ENCODE measurements at regions not wholly inside any gene's neighbourhood (a gene's known extent, or its start where the extent isn't known, plus 50 kb on each side); places are given as distances from the start of the nearest gene placed in this dataset.

- Histone ChIP-seq H3K4me3 (ENCODE audit: low read length in 2 of 2) (no peak overlapping the region), H3K9me3 (replicated peaks in 1 of 2; ENCODE audit: control insufficient read depth in 2 of 2, insufficient read depth in 1 of 2, low read depth in 1 of 2, low read length in 2 of 2) (no peaks in the 10 kb centered on the region), H3K14ac (ENCODE audit: low read length) (no peak overlapping the region), H3K4me1 (ENCODE audit: control insufficient read depth in 2 of 2, insufficient read depth in 1 of 2, low read depth in 1 of 2, low read length in 2 of 2) (peaks cover 0 to 8% of the 10 kb centered on the region in 2 donors), H2BK12ac (ENCODE audit: low read length) (no peak overlapping the region), H2BK120ac (ENCODE audit: low read depth, low read length) (no peak overlapping the region), H3K23ac (ENCODE audit: low read depth, low read length, poor library complexity) (no peak overlapping the region), H3K4ac (ENCODE audit: low read length) (no peak overlapping the region), H3K36me3 (replicated peaks in 1 of 2; ENCODE audit: control insufficient read depth in 2 of 2, insufficient read depth in 2 of 2, low read length in 2 of 2) (no peaks in the 10 kb centered on the region), H3K79me1 (ENCODE audit: low read depth, low read length) (no peaks in the 10 kb centered on the region), H2BK15ac (ENCODE audit: low read length) (no peak overlapping the region), H3K4me2 (ENCODE audit: insufficient read depth, low read length, poor library complexity, severe bottlenecking) (no peak overlapping the region), H2AK5ac (ENCODE audit: low read depth, low read length) (no peak overlapping the region), H3K27ac (replicated peaks; ENCODE audit: low read length) (no peak overlapping the region), H3K27me3 (ENCODE audit: control insufficient read depth in 3 of 3, insufficient read depth in 3 of 3, low read depth in 1 of 3, low read length in 3 of 3) (peaks cover 0 to 82% (median 0%) of the 10 kb centered on the region in 3 experiments), H2AFZ (ENCODE audit: low read length) (no peak overlapping the region), H3K9ac (ENCODE audit: low read depth, low read length, poor library complexity) (no peak overlapping the region), H2BK5ac (ENCODE audit: low read length) (no peak overlapping the region), H4K8ac (ENCODE audit: low read depth, low read length) (no peak overlapping the region), H3K18ac (ENCODE audit: low read length) (no peak overlapping the region), H4K91ac (ENCODE audit: low read depth, low read length, poor library complexity) (no peak overlapping the region)
- 100% methylated on average over 1 of the region's 2 CpGs; no CpG with 5 or more reads in 1 of the 2 donors for WGBS, 2 donors (ENCODE audit: extremely low coverage in 2 of 2, insufficient read length in 2 of 2, insufficient replicate concordance in 1 of 2)
- no peak for DNase-seq (ENCODE audit: low spot score)
Observed at GRCh38 chr11:20248871-20249270, 88.6 kb upstream of the DBX1 start.

- DNase-seq (ENCODE audit: low spot score): no peak
- H2AK5ac ChIP-seq (ENCODE audit: low read depth, low read length): no peak overlapping the region
- no peaks in the 10 kb centered on the region for H3K79me1 ChIP-seq (ENCODE audit: low read depth, low read length)
- H3K4me1 ChIP-seq (ENCODE audit: control insufficient read depth in 2 of 2, insufficient read depth in 1 of 2, low read depth in 1 of 2, low read length in 2 of 2): peaks cover 0 to 8% of the 10 kb centered on the region in 2 donors
- no peak overlapping the region for H3K9ac ChIP-seq (ENCODE audit: low read depth, low read length, poor library complexity)
- no peak overlapping the region for H2BK15ac ChIP-seq (ENCODE audit: low read length)
- peaks cover 0 to 75% (median 0%) of the 10 kb centered on the region in 3 experiments for H3K27me3 ChIP-seq (ENCODE audit: control insufficient read depth in 3 of 3, insufficient read depth in 3 of 3, low read depth in 1 of 3, low read length in 3 of 3)
- no peak overlapping the region for H4K91ac ChIP-seq (ENCODE audit: low read depth, low read length, poor library complexity)
- H3K23ac ChIP-seq (ENCODE audit: low read depth, low read length, poor library complexity): no peak overlapping the region
- no peak overlapping the region for H2BK5ac ChIP-seq (ENCODE audit: low read length)
- no peaks in the 10 kb centered on the region for H3K9me3 ChIP-seq (replicated peaks in 1 of 2; ENCODE audit: control insufficient read depth in 2 of 2, insufficient read depth in 1 of 2, low read depth in 1 of 2, low read length in 2 of 2)
- H3K4me2 ChIP-seq (ENCODE audit: insufficient read depth, low read length, poor library complexity, severe bottlenecking): no peak overlapping the region
- no peak overlapping the region for H2BK120ac ChIP-seq (ENCODE audit: low read depth, low read length)
- no peak overlapping the region for H3K18ac ChIP-seq (ENCODE audit: low read length)
- H4K8ac ChIP-seq (ENCODE audit: low read depth, low read length): no peak overlapping the region
- H3K4ac ChIP-seq (ENCODE audit: low read length): no peak overlapping the region
- WGBS, 2 donors (ENCODE audit: extremely low coverage in 2 of 2, insufficient read length in 2 of 2, insufficient replicate concordance in 1 of 2): no CpG with 5 or more reads among the region's 6 CpGs
- H2BK12ac ChIP-seq (ENCODE audit: low read length): no peak overlapping the region
- H3K36me3 ChIP-seq (replicated peaks in 1 of 2; ENCODE audit: control insufficient read depth in 2 of 2, insufficient read depth in 2 of 2, low read length in 2 of 2): no peaks in the 10 kb centered on the region
- no peak overlapping the region for H3K27ac ChIP-seq (replicated peaks; ENCODE audit: low read length)
- H3K4me3 ChIP-seq (ENCODE audit: low read length in 2 of 2): no peak overlapping the region
- H2AFZ ChIP-seq (ENCODE audit: low read length): no peak overlapping the region
- H3K14ac ChIP-seq (ENCODE audit: low read length): no peak overlapping the region
Observed at GRCh38 chr11:20248121-20248772, 88.0 kb upstream of the DBX1 start.

GRCh38 chr11:20247591-20248007 is 87.3 kb upstream of the DBX1 start:
- Histone ChIP-seq H2BK120ac (ENCODE audit: low read depth, low read length) (no peak overlapping the region), H3K14ac (ENCODE audit: low read length) (no peak overlapping the region), H3K18ac (ENCODE audit: low read length) (no peak overlapping the region), H3K9me3 (replicated peaks in 1 of 2; ENCODE audit: control insufficient read depth in 2 of 2, insufficient read depth in 1 of 2, low read depth in 1 of 2, low read length in 2 of 2) (peaks cover 0 to 3% of the 10 kb centered on the region in 2 donors), H3K23ac (ENCODE audit: low read depth, low read length, poor library complexity) (no peak overlapping the region), H2BK15ac (ENCODE audit: low read length) (no peak overlapping the region), H2AK5ac (ENCODE audit: low read depth, low read length) (no peak overlapping the region), H2BK12ac (ENCODE audit: low read length) (no peak overlapping the region), H4K91ac (ENCODE audit: low read depth, low read length, poor library complexity) (no peak overlapping the region), H4K8ac (ENCODE audit: low read depth, low read length) (no peak overlapping the region), H3K4me1 (ENCODE audit: control insufficient read depth in 2 of 2, insufficient read depth in 1 of 2, low read depth in 1 of 2, low read length in 2 of 2) (peaks cover 0 to 8% of the 10 kb centered on the region in 2 donors), H2BK5ac (ENCODE audit: low read length) (no peak overlapping the region), H2AFZ (ENCODE audit: low read length) (no peak overlapping the region), H3K9ac (ENCODE audit: low read depth, low read length, poor library complexity) (no peak overlapping the region), H3K27ac (replicated peaks; ENCODE audit: low read length) (no peak overlapping the region), H3K4me2 (ENCODE audit: insufficient read depth, low read length, poor library complexity, severe bottlenecking) (no peak overlapping the region), H3K4ac (ENCODE audit: low read length) (no peak overlapping the region), H3K79me1 (ENCODE audit: low read depth, low read length) (no peaks in the 10 kb centered on the region), H3K27me3 (ENCODE audit: control insufficient read depth in 3 of 3, insufficient read depth in 3 of 3, low read depth in 1 of 3, low read length in 3 of 3) (peaks cover 0 to 69% (median 0%) of the 10 kb centered on the region in 3 experiments), H3K4me3 (ENCODE audit: low read length in 2 of 2) (no peak overlapping the region), H3K36me3 (replicated peaks in 1 of 2; ENCODE audit: control insufficient read depth in 2 of 2, insufficient read depth in 2 of 2, low read length in 2 of 2) (no peaks in the 10 kb centered on the region)
- WGBS, 2 donors (ENCODE audit: extremely low coverage in 2 of 2, insufficient read length in 2 of 2, insufficient replicate concordance in 1 of 2): no CpG with 5 or more reads among the region's 9 CpGs
- DNase-seq (ENCODE audit: low spot score): no peak

GRCh38 chr11:20243974-20244373 is 83.7 kb upstream of the DBX1 start:
- peaks cover 0 to 8% of the 10 kb centered on the region in 2 donors for H3K4me1 ChIP-seq (ENCODE audit: control insufficient read depth in 2 of 2, insufficient read depth in 1 of 2, low read depth in 1 of 2, low read length in 2 of 2)
- H3K27ac ChIP-seq (replicated peaks; ENCODE audit: low read length): no peak overlapping the region
- no peak overlapping the region for H3K18ac ChIP-seq (ENCODE audit: low read length)
- no peak overlapping the region for H3K23ac ChIP-seq (ENCODE audit: low read depth, low read length, poor library complexity)
- H2AFZ ChIP-seq (ENCODE audit: low read length): no peak overlapping the region
- no peak overlapping the region for H2BK120ac ChIP-seq (ENCODE audit: low read depth, low read length)
- H2BK5ac ChIP-seq (ENCODE audit: low read length): no peak overlapping the region
- H3K27me3 ChIP-seq (ENCODE audit: control insufficient read depth in 3 of 3, insufficient read depth in 3 of 3, low read depth in 1 of 3, low read length in 3 of 3): peaks cover 0 to 40% (median 0%) of the 10 kb centered on the region in 3 experiments
- no peak overlapping the region for H3K4me3 ChIP-seq (ENCODE audit: low read length in 2 of 2)
- H3K36me3 ChIP-seq (replicated peaks in 1 of 2; ENCODE audit: control insufficient read depth in 2 of 2, insufficient read depth in 2 of 2, low read length in 2 of 2): no peaks in the 10 kb centered on the region
- no peak overlapping the region for H4K8ac ChIP-seq (ENCODE audit: low read depth, low read length)
- H2AK5ac ChIP-seq (ENCODE audit: low read depth, low read length): no peak overlapping the region
- no peak overlapping the region for H3K9ac ChIP-seq (ENCODE audit: low read depth, low read length, poor library complexity)
- no CpG with 5 or more reads among the region's 3 CpGs for WGBS, 2 donors (ENCODE audit: extremely low coverage in 2 of 2, insufficient read length in 2 of 2, insufficient replicate concordance in 1 of 2)
- no peak overlapping the region for H3K4ac ChIP-seq (ENCODE audit: low read length)
- H3K4me2 ChIP-seq (ENCODE audit: insufficient read depth, low read length, poor library complexity, severe bottlenecking): no peak overlapping the region
- peaks cover 0 to 3% of the 10 kb centered on the region in 2 donors for H3K9me3 ChIP-seq (replicated peaks in 1 of 2; ENCODE audit: control insufficient read depth in 2 of 2, insufficient read depth in 1 of 2, low read depth in 1 of 2, low read length in 2 of 2)
- H2BK15ac ChIP-seq (ENCODE audit: low read length): no peak overlapping the region
- H4K91ac ChIP-seq (ENCODE audit: low read depth, low read length, poor library complexity): no peak overlapping the region
- no peaks in the 10 kb centered on the region for H3K79me1 ChIP-seq (ENCODE audit: low read depth, low read length)
- no peak overlapping the region for H3K14ac ChIP-seq (ENCODE audit: low read length)
- H2BK12ac ChIP-seq (ENCODE audit: low read length): no peak overlapping the region
- DNase-seq (ENCODE audit: low spot score): no peak

Data from neuronal stem cell (in vitro differentiated cells).